Loucy (cell line): ENCODE measurements at regions not wholly inside any gene's neighbourhood (a gene's known extent, or its start where the extent isn't known, plus 50 kb on each side); places are given as distances from the start of the nearest gene placed in this dataset.

ENCODE experiments used
- EZH2phosphoT487 ChIP-seq: fragments of 200-600 bp; IDR thresholded peaks from 2 replicates; pipeline ENCODE4 v1.6.1; 2018; ENCODE audit warnings: antibody characterized with exemption, mild to moderate bottlenecking, moderate library complexity, borderline replicate concordance
- TF ChIP-seq, protein P1 (sequence below): fragments of 200-600 bp; sonication (generic); conservative IDR thresholded peaks from 2 replicates; pipeline ENCODE4 v1.5.1; 2014; ENCODE audit warnings: mild to moderate bottlenecking, antibody characterized with exemption, low read length

DNA sequence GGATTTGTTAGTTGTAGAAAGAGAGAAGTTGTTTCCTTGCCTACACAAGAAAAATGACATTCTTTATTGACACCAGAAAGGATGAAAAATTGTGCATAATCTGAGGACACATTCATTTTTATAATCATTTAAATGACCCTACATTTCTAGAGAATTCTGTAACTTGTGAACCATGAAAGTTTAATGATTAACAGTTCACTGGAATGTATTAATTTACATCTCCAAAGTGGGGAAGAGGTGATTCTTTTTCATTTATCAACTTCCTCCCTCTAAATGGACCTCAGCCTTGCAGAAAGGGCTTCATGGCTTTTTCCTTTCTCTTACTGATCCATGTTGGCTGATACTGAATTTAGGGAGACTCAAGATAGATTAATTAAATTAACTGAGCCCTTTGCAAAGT, 565.2 kb upstream of the LINC00305 start:
- TF ChIP-seq, protein P1, sequence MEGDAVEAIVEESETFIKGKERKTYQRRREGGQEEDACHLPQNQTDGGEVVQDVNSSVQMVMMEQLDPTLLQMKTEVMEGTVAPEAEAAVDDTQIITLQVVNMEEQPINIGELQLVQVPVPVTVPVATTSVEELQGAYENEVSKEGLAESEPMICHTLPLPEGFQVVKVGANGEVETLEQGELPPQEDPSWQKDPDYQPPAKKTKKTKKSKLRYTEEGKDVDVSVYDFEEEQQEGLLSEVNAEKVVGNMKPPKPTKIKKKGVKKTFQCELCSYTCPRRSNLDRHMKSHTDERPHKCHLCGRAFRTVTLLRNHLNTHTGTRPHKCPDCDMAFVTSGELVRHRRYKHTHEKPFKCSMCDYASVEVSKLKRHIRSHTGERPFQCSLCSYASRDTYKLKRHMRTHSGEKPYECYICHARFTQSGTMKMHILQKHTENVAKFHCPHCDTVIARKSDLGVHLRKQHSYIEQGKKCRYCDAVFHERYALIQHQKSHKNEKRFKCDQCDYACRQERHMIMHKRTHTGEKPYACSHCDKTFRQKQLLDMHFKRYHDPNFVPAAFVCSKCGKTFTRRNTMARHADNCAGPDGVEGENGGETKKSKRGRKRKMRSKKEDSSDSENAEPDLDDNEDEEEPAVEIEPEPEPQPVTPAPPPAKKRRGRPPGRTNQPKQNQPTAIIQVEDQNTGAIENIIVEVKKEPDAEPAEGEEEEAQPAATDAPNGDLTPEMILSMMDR = no peak
- TF ChIP-seq EZH2phosphoT487 = no peak
